22Rv1 (cell line): ENCODE measurements at regions not wholly inside any gene's neighbourhood (a gene's known extent, or its start where the extent isn't known, plus 50 kb on each side); places are given as distances from the start of the nearest gene placed in this dataset.

Source experiments
- ZFX ChIP-seq: fragments of 450-650 bp; IDR thresholded peaks from 2 replicates; pipeline ENCODE4 v1.6.1; 2017; ENCODE audit warnings: antibody characterized with exemption, borderline replicate concordance
- TF ChIP-seq, protein P1 (sequence below): fragments of 450-650 bp; IDR thresholded peaks from 2 replicates; pipeline ENCODE4 v1.5.1; 2017; ENCODE audit warnings: mild to moderate bottlenecking

DNA sequence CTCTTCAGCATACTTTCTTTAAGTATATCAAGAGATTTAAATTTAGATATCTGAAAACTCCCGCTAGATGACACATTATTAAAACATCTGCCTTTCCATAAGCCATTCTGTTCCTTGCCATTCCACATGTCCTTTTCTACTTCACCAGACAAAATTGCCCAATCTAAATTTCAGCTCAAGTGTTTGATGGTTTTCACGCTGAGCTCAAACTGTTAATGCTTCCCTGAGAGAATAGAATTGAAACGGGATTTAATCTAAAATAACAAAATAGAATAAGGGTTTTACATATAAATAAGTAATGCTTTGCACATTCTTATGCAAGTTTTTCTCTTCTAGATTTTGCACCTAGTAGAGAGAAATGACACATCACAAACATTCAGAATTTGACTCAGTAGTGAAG lies 764.5 kb upstream of the TENM3 start:
- TF ChIP-seq, protein P1, sequence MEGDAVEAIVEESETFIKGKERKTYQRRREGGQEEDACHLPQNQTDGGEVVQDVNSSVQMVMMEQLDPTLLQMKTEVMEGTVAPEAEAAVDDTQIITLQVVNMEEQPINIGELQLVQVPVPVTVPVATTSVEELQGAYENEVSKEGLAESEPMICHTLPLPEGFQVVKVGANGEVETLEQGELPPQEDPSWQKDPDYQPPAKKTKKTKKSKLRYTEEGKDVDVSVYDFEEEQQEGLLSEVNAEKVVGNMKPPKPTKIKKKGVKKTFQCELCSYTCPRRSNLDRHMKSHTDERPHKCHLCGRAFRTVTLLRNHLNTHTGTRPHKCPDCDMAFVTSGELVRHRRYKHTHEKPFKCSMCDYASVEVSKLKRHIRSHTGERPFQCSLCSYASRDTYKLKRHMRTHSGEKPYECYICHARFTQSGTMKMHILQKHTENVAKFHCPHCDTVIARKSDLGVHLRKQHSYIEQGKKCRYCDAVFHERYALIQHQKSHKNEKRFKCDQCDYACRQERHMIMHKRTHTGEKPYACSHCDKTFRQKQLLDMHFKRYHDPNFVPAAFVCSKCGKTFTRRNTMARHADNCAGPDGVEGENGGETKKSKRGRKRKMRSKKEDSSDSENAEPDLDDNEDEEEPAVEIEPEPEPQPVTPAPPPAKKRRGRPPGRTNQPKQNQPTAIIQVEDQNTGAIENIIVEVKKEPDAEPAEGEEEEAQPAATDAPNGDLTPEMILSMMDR = no peak
- no peak for TF ChIP-seq ZFX
